Activated B cell treated with CpG ODN at 0.5 μM for 24 hours (primary cell): ENCODE measurements at regions not wholly inside any gene's neighbourhood (a gene's known extent, or its start where the extent isn't known, plus 50 kb on each side); places are given as distances from the start of the nearest gene placed in this dataset.

Source experiments
- ATAC-seq: fragments of 200-7000 bp; cut with Tn5 transposase; one replicate; pipeline ENCODE4 v1.10.0; 2021; ENCODE audit warnings: low read depth, mild to moderate bottlenecking, moderate library complexity
- CTCF ChIA-PET: fragments of 350-600 bp; sonication (Branson Sonifier 250); formaldehyde crosslinking; loops from one replicate; lab custom pipeline; 2021; ENCODE audit warnings: antibody characterized with exemption; lab: Charles Lee
- POLR2A ChIA-PET: fragments of 350-600 bp; sonication (Branson Sonifier 250); formaldehyde crosslinking; loops from one replicate; lab custom pipeline; 2021; ENCODE audit warnings: antibody characterized with exemption; lab: Charles Lee
- DNase-seq: peaks from one replicate; pipeline ENCODE4 v3.0.0; 2022
- H3K27ac Mint-ChIP-seq: one replicate; pipeline ENCODE4 v1.8.0; 2020; ENCODE audit warnings: mixed read lengths
- H3K27me3 Mint-ChIP-seq: one replicate; pipeline ENCODE4 v1.8.0; 2021; ENCODE audit warnings: mixed read lengths
- H3K36me3 Mint-ChIP-seq: one replicate; pipeline ENCODE4 v1.8.0; 2021; ENCODE audit warnings: low read depth, mixed read lengths
- H3K4me1 Mint-ChIP-seq: one replicate; pipeline ENCODE4 v1.8.0; 2021; ENCODE audit warnings: mixed read lengths
- H3K4me3 Mint-ChIP-seq: one replicate; pipeline ENCODE4 v1.8.0; 2020; ENCODE audit warnings: mild to moderate bottlenecking, mixed read lengths
- H3K9me3 Mint-ChIP-seq: one replicate; pipeline ENCODE4 v1.8.0; 2020; ENCODE audit warnings: mixed read lengths
- intact Hi-C: fragments of 100-400 bp; cut with micrococcal nuclease; formaldehyde crosslinking; loops from one replicate; pipeline ENCODE4 v1.15.1; 2024
- TF ChIP-seq, protein P1 (sequence below): fragments of 200-600 bp; IDR thresholded peaks from one replicate; pipeline ENCODE4 v1.8.0; 2022; ENCODE audit warnings: antibody characterized with exemption, mild to moderate bottlenecking

DNA sequence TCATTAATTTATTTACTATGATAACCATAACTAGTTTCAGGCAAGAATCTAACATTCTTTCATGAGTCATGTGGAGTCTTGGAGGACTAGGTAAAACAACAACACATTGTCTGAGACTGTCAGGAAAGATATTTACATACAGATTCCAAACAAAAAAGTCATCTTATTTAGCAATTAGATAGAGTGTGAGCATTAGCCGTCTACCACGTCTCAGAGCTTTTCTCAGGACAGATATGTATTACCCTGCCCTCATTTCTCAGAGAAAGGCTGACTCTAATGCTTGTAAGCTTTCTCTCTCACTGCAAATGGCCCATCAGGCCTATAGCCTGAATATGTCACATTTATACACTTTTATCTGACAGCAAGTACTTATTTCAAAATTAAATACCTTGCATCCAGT lies 312.1 kb upstream of the PCDH20 start:
- TF ChIP-seq, protein P1, sequence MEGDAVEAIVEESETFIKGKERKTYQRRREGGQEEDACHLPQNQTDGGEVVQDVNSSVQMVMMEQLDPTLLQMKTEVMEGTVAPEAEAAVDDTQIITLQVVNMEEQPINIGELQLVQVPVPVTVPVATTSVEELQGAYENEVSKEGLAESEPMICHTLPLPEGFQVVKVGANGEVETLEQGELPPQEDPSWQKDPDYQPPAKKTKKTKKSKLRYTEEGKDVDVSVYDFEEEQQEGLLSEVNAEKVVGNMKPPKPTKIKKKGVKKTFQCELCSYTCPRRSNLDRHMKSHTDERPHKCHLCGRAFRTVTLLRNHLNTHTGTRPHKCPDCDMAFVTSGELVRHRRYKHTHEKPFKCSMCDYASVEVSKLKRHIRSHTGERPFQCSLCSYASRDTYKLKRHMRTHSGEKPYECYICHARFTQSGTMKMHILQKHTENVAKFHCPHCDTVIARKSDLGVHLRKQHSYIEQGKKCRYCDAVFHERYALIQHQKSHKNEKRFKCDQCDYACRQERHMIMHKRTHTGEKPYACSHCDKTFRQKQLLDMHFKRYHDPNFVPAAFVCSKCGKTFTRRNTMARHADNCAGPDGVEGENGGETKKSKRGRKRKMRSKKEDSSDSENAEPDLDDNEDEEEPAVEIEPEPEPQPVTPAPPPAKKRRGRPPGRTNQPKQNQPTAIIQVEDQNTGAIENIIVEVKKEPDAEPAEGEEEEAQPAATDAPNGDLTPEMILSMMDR = no peak
- no peaks in the 10 kb centered on the region for H3K27me3 Mint-ChIP-seq
- POLR2A ChIA-PET = no interaction called here

GRCh38 chr13:61725806-61726205 lies 310.2 kb upstream of the PCDH20 start:
- Mint-ChIP-seq H3K4me3 (no peak overlapping the region), H3K27me3 (no peaks in the 10 kb centered on the region), H3K36me3 (no peaks in the 10 kb centered on the region), H3K27ac (no peak overlapping the region), H3K9me3 (peaks cover 13% of the 10 kb centered on the region), H3K4me1 (no peaks in the 10 kb centered on the region)
- ATAC-seq (no peak), DNase-seq (no peak)
- POLR2A ChIA-PET = no interaction called here
- CTCF ChIA-PET = no interaction called here
- intact Hi-C loops = no loop called here
- TF ChIP-seq, protein P1 = no peak

More for the DNA sequence above, 312.1 kb upstream of the PCDH20 start:
- Mint-ChIP-seq H3K27ac (no peak overlapping the region), H3K4me3 (no peak overlapping the region), H3K4me1 (no peaks in the 10 kb centered on the region), H3K9me3 (peaks cover 16% of the 10 kb centered on the region), H3K36me3 (no peaks in the 10 kb centered on the region)
- ATAC-seq = no peak
- intact Hi-C loops = no loop called here
- no peak for DNase-seq
- CTCF ChIA-PET = no interaction called here

DNA sequence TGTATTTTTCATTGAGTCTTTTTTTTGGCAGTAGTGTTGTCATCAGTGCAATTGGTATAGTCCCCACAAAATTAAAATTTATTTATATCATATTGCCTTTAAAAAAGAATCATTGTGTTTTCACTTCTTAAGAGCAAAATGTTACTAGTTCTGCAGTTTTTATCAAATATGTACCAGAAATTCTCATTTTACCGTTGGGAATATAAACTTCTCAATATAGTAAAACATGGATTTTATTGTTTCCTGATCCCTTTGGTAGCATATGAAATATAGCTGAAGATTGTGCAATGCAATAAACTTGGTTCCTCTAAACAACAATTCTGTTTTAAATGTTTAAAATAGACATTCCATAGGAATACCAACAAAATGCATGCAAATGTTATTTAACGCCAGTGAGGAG lies 306.5 kb upstream of the PCDH20 start:
- ATAC-seq (no peak), DNase-seq (no peak)
- POLR2A ChIA-PET = no interaction called here
- TF ChIP-seq, protein P1 = no peak
- Mint-ChIP-seq H3K4me3 (no peak overlapping the region), H3K36me3 (no peaks in the 10 kb centered on the region), H3K9me3 (peaks cover 12% of the 10 kb centered on the region), H3K4me1 (no peaks in the 10 kb centered on the region), H3K27me3 (no peaks in the 10 kb centered on the region), H3K27ac (no peak overlapping the region)
- CTCF ChIA-PET = no interaction called here
- intact Hi-C loops = no loop called here

DNA sequence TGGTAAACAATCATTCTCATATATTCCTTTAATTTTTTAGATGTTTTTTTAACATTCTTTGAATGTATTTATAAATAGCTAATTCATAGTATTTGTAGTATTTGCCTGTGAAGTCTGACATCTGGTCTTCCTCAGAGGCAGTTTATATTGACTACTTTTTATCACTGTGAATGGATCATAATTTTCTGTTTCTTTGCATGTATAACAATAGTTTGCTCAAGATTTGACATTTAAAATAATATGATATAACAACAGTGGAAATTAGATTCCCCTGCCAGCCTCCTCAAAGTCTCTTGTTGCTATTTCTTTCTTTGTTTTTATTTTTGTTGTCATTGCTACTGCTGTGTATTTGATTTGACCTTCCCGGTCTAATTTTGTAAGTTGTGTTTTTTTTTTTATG lies 297.0 kb upstream of the PCDH20 start:
- ATAC-seq = no peak
- Mint-ChIP-seq H3K4me1 (no peaks in the 10 kb centered on the region), H3K27ac (no peak overlapping the region), H3K4me3 (no peak overlapping the region), H3K27me3 (no peaks in the 10 kb centered on the region), H3K36me3 (no peaks in the 10 kb centered on the region), H3K9me3 (peaks cover 7% of the 10 kb centered on the region)
- intact Hi-C loops = no loop called here
- ChIA-PET POLR2A (no interaction called here), CTCF (no interaction called here)
- TF ChIP-seq, protein P1 = no peak
- no peak for DNase-seq

- no peak overlapping the region for H3K4me3 Mint-ChIP-seq
- no peak overlapping the region for H3K27ac Mint-ChIP-seq
- no peak for ATAC-seq
- intact Hi-C loops = no loop called here
- no peak for DNase-seq
- ChIA-PET CTCF (no interaction called here), POLR2A (no interaction called here)
- no peaks in the 10 kb centered on the region for H3K36me3 Mint-ChIP-seq
- H3K27me3 Mint-ChIP-seq = no peaks in the 10 kb centered on the region
- no peaks in the 10 kb centered on the region for H3K4me1 Mint-ChIP-seq
- H3K9me3 Mint-ChIP-seq = peaks cover 13% of the 10 kb centered on the region
- TF ChIP-seq, protein P1 = no peak
Observed at GRCh38 chr13:61709258-61709657, 293.6 kb upstream of the PCDH20 start.
